Pons (tissue), 1 donor: ENCODE measurements at regions not wholly inside any gene's neighbourhood (a gene's known extent, or its start where the extent isn't known, plus 50 kb on each side); places are given as distances from the start of the nearest gene placed in this dataset.

Source experiments
- DNase-seq: peaks from one replicate; pipeline ENCODE4 v3.0.0-alpha.2; 2016; ENCODE audit warnings: low spot score

DNA sequence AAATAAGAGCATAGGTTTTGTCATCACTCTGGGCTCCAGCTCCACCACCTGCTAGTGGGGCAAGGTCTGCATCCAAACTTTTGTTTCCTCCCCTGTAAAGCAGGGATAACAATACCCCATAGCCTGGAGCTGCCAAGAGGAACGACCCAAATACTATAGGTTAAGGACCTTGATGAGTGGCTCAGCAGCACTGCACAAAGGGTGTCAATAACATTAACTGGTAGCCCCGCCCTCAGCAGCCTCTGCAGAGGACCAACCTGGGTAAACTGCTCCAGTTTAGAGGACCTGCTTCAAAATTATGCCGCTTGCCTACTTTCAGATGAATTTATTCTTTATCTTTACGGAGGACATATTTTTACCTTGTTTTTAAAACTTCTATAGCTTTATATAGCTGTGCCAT is 65.8 kb upstream of the RIOK3 start:
- no peak for DNase-seq

DNA sequence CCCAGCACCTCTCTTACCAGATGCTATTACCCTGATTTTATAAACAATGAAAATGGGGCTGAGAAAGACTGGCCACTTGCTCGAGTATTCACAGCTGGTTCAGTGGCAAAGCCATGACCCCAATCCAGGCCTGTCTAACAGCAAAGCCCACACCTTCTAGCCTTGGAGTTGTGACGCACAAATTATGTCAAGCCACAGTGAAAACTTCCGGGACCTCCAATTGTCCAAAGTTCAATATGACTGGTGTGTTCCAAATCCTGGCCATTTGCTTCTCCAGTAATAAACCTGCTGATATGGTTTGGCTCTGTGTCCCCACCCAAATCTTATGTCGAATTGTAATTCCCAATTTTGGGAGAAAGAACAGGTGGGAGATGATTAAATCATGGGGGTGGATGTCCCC is 64.7 kb upstream of the RIOK3 start:
- no peak for DNase-seq

DNA sequence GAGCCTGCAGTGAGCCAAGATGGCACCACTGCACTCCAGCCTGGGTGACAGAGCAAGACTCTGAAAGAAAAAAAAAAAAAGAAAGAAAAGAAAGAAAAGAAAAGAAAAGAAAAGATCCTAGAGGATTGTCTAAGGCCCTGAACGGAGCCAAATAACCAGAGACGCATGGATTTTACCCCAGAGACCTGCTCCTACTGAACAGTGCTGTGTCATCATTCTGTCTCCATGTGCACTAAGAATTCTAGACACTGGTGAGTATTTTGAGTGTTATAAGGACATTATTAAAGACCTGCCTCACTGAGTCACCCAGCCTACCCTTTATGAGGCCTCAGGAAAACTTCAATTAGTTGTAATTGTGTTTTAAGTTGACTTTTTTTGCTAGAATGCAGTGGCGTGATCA is 61.9 kb upstream of the RIOK3 start:
- DNase-seq: no peak

DNA sequence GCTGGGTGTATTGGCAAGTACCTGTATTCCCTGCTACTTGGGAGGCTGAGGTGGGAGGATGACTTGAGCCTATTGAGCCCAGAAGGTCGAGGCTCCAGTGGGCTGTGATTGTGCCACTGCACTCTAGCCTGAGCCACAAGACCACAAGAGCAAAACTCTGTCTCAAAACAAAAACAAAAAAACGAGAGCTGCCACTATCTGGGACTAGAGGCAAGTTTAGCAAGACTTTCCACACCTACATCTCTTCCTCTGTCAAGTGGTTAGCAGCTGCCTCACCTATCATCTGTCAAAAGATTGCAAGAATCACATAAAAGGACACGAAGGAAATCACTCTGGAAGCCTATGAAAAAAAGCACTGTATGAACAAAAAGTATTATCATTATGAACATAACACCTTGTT is 55.2 kb upstream of the RIOK3 start:
- no peak for DNase-seq

DNA sequence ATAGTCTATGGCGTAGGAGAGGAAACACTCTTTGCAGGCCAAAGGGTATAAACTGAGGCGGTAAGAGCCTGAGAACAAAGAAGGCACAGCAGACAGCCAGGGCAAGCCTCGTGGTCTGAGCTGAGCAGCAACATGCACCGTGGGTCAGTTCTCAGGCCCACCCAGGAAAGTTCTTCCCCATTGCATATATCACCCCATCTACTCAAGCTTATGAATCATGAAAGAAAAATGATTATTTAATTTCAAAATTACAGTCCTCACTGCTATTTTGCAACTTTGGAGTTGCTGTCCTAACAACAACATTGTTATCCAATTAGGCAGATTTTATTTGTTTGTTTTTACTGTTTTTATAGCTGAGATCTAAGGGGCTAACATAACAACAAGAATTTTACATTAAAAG is 54.7 kb upstream of the RIOK3 start:
- DNase-seq: no peak

DNA sequence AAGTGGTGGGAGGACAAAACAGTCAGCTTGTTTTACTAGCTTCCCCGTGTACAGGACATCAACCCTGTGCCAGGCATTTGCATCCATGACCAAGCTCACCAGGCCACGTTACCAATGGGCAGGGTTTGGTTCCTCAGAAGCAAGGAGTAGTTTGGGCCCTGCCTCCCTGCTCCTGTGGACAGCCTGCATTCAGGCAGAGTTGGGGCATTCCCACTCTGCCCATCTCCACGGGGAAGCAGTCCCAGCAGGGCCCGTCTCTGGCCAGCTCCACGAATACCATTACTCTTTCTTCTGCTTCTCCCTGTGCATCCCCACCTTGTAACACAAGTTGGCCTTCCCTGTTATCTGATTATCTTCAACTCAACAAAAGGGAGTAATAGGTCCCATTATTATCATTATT is 54.0 kb upstream of the RIOK3 start:
- no peak for DNase-seq

DNA sequence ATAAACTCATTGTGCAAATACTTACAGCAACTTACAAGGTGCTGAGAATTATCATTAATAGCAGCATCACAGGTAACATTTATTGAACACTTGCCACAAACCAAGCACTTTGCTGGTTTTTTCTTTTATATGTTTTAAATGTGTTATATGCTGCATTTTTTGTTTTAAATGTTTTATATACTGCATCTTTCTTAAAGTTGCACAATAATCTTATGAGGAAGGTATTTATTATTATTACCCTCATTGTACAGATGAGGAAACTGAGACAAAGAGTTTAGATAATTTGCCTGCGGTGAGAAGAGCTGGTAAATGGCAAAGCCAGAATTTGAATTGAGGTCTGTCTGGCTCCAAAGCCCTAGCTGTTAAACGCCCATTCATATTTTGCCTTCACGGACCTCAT is 52.2 kb upstream of the RIOK3 start:
- no peak for DNase-seq

DNA sequence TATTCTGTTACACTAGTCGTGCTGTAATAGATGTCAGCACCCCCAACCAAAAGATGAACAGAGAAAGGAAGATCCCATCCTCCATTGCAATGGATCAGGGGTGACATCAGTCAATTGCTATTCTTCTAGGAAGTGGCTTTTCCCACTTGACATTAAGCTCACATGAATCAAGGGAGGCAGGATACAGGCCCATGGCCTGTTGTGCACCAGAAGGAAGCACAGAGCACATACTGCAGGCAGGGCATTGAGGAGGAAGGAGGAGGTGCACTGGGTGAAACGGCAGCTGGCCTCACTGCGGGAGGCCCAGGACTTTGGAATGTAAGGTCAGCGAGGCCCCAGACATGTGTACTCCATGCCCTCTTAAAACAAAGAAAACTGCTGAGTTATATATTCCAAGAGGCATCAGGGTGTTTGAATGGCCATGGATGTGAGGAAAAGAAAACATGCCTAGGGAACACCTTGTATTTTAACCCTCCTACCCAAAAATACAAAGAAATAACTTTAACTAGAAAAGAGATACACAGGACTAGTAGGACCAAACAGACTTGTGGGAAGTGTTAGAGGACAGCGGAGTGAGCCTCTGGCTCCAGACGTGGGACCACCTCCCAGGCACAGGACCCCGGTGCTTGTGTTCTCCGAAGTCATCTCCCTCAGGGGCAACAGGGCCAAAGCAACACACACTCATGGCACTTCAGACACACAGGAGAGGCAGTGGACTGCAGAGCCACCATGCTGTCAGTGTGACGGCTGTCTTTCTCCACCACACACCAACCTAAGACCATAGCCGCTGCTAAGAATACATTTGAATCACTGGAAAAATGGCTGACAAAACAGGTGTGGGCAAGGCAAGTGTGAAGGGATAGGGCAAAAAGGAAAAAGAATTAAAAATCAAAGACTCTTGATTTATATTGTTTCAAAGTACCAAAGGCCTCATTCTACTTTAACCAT is 51.4 kb upstream of the RIOK3 start:
- DNase-seq: no peak
